K562 (cell line): ENCODE measurements at regions not wholly inside any gene's neighbourhood (a gene's known extent, or its start where the extent isn't known, plus 50 kb on each side); places are given as distances from the start of the nearest gene placed in this dataset.

Experiments
- ATAC-seq: fragments of 200-7000 bp; cut with Tn5 transposase; 3 replicates; pipeline ENCODE4 v1.9.1; 2020; ENCODE audit warnings: moderate library complexity
- BruUV-seq: library from RNA; stranded (reverse); fragments of 400-500 nt; replicated peaks from 2 replicates; lab custom pipeline; 2021; lab: Mats Ljungman, UMichigan
- CTCF ChIA-PET: fragments of 300-600 bp; formaldehyde crosslinking; extraction: SDS; loops from one replicate; lab custom pipeline; 2021; ENCODE audit warnings: low intra/inter-chr PET ratio; lab: Yijun Ruan, JAX
- POLR2A ChIA-PET: fragments of 300-600, 350-650 bp; sonication (Branson Sonifier 250); formaldehyde crosslinking; extraction: SDS; loops from one replicate; lab custom pipeline; 2021; ENCODE audit warnings: antibody characterized with exemption, inconsistent platforms; lab: Yijun Ruan, JAX
- DNase-seq, 4 experiments: peaks; one replicate each; pipeline versions ENCODE4 v3.0.0 to v3.0.0-alpha.2; 2011 to 2018; ENCODE audit warnings: low spot score in 3 of 4, mixed read lengths in 3 of 4; ENCODE audit errors: extremely low read depth in 1 of 4
- FAIRE-seq: peaks from 2 replicates; lab custom pipeline; 2011; peaks lifted over from hg19 to GRCh38; lab: Jason Lieb, UNC
- H2AFZ ChIP-seq: 2 replicates; pipeline ENCODE4 v1.6.0; 2011; ENCODE audit warnings: low read depth, low read length, control low read depth, inconsistent platforms
- H3K27ac ChIP-seq: fragments of 200-600 bp; 3 replicates; pipeline ENCODE4 v1.8.0; 2011; ENCODE audit warnings: low read depth, mild to moderate bottlenecking, control low read depth, inconsistent platforms, low read length, moderate library complexity, mixed read lengths; ENCODE audit errors: extremely low read depth
- H3K27me3 ChIP-seq, 2 experiments: fragments of 300-600 bp in 1 of 2; 2 replicates in 1 of 2; 3 replicates in 1 of 2; pipeline versions ENCODE4 v1.6.0 to v1.8.0; 2011; ENCODE audit warnings: inconsistent platforms in 2 of 2, low read length in 2 of 2, mild to moderate bottlenecking in 1 of 2, mixed read lengths in 1 of 2, moderate library complexity in 1 of 2; ENCODE audit not compliant: control insufficient read depth in 2 of 2, insufficient read depth in 2 of 2
- H3K36me3 ChIP-seq: fragments of 300-600 bp; 3 replicates; pipeline ENCODE4 v1.8.0; 2011; ENCODE audit warnings: mild to moderate bottlenecking, low read length, inconsistent platforms; ENCODE audit not compliant: control insufficient read depth, insufficient read depth
- H3K4me1 ChIP-seq, 2 experiments: fragments of 200-600 bp in 1 of 2; replicated peaks in 1 of 2; 2 replicates in 1 of 2; 3 replicates in 1 of 2; pipeline versions ENCODE4 v1.5.1 to v1.8.0; 2011; ENCODE audit warnings: inconsistent platforms in 2 of 2, low read length in 2 of 2, mild to moderate bottlenecking in 1 of 2, mixed read lengths in 1 of 2, moderate library complexity in 1 of 2; ENCODE audit not compliant: control insufficient read depth in 2 of 2, insufficient read depth in 2 of 2
- H3K4me2 ChIP-seq: 2 replicates; pipeline ENCODE4 v1.6.1; 2011; ENCODE audit warnings: low read length, control low read depth, inconsistent platforms, mixed read lengths; ENCODE audit not compliant: insufficient read depth
- H3K4me3 ChIP-seq: fragments of 200-600 bp; sonication (generic), shearing (Covaris generic); 2 replicates; pipeline ENCODE4 v1.5.1; 2016; ENCODE audit warnings: control low read depth, inconsistent platforms
- H3K79me2 ChIP-seq: fragments of 200-600 bp; 3 replicates; pipeline ENCODE4 v1.8.0; 2011; ENCODE audit warnings: low read length, inconsistent platforms; ENCODE audit not compliant: control insufficient read depth, insufficient read depth
- H3K9ac ChIP-seq, 2 experiments: 2 replicates each; pipeline versions ENCODE4 v1.6.0 to v1.6.1; 2011; ENCODE audit warnings: low read depth in 2 of 2, low read length in 2 of 2, control low read depth in 1 of 2, inconsistent platforms in 1 of 2, mild to moderate bottlenecking in 1 of 2, mixed read lengths in 1 of 2; ENCODE audit not compliant: insufficient read depth in 1 of 2
- H3K9me1 ChIP-seq: one replicate; pipeline ENCODE4 v1.6.0; 2011; ENCODE audit warnings: inconsistent platforms, mild to moderate bottlenecking, low read length, moderate library complexity; ENCODE audit not compliant: control insufficient read depth, insufficient read depth
- H3K9me3 ChIP-seq: replicated peaks from 2 replicates; pipeline ENCODE4 v1.5.1; 2011; ENCODE audit warnings: low read depth, low read length, inconsistent platforms; ENCODE audit not compliant: control insufficient read depth, insufficient read depth
- H4K20me1 ChIP-seq: replicated peaks from 2 replicates; pipeline ENCODE4 v1.6.1; 2011; ENCODE audit warnings: low read length, inconsistent platforms, mixed read lengths; ENCODE audit not compliant: control insufficient read depth, insufficient read depth
- ELF2 ChIP-seq: fragments of 250-450 bp; sonication (Bioruptor Pico); IDR thresholded peaks from 2 replicates; pipeline ENCODE4 v1.5.0; 2021; ENCODE audit warnings: mild to moderate bottlenecking
- ESRRB ChIP-seq: fragments of 250-450 bp; sonication (Bioruptor Pico); IDR thresholded peaks from 2 replicates; pipeline ENCODE4 v1.5.0; 2020; ENCODE audit warnings: mild to moderate bottlenecking, moderate library complexity, borderline replicate concordance
- RFX1 ChIP-seq: fragments of 450-650 bp; IDR thresholded peaks from 2 replicates; pipeline ENCODE4 v1.6.1; 2016; ENCODE audit warnings: mild to moderate bottlenecking, moderate library complexity
- SMAD3 ChIP-seq: fragments of 450-650 bp; formaldehyde crosslinking; conservative IDR thresholded peaks from 2 replicates; pipeline ENCODE4 v1.4.0; 2020; ENCODE audit warnings: mild to moderate bottlenecking
- ZKSCAN1 ChIP-seq: fragments of 150-350 bp; IDR thresholded peaks from 2 replicates; pipeline ENCODE4 v1.6.1; 2016; ENCODE audit warnings: low read depth, low read length
- ZNF146 ChIP-seq: IDR thresholded peaks from one replicate; pipeline ENCODE4 v1.6.1; 2018; ENCODE audit warnings: missing compliant biosample characterization; ENCODE audit not compliant: unreplicated experiment
- WGBS: fragments of 100-300 bp; shearing (Covaris generic); methylation state at CpG from one replicate; pipeline ENCODE4 v1.1.6; 2016; ENCODE audit warnings: low coverage, mixed read lengths; ENCODE audit not compliant: insufficient coverage; ENCODE audit errors: missing lambda C conversion rate; 5-methylcytosine and 5-hydroxymethylcytosine counted together
- in situ Hi-C: fragments of 300-500 bp; cut with MboI; formaldehyde crosslinking; loops from 4 replicates; pipeline ENCODE4 v1.15.0; 2018; ENCODE audit warnings: inconsistent platforms, mixed read lengths
- intact Hi-C: fragments of 100-400 bp; cut with micrococcal nuclease; formaldehyde crosslinking; loops from 2 replicates; pipeline ENCODE4 v1.14.2; 2022
- TF ChIP-seq, protein P1 (sequence below), 2 experiments: fragments of 200-800 bp in 1 of 2; sonication (Bioruptor generic) in 1 of 2; sonication (generic) in 1 of 2; formaldehyde crosslinking in 1 of 2; IDR thresholded peaks in 1 of 2; conservative IDR thresholded peaks in 1 of 2; 2 replicates each; pipeline versions ENCODE4 v1.5.0 to v1.6.1; 2016 to 2020; ENCODE audit warnings: missing compliant biosample characterization in 1 of 2, missing genetic modification characterization in 1 of 2, missing genetic modification reagents in 1 of 2
- TF ChIP-seq, protein P2 (sequence below): fragments of 250-450 bp; sonication (Bioruptor Pico); IDR thresholded peaks from 2 replicates; pipeline ENCODE4 v1.8.0; 2021; ENCODE audit warnings: mild to moderate bottlenecking, moderate library complexity

DNA sequence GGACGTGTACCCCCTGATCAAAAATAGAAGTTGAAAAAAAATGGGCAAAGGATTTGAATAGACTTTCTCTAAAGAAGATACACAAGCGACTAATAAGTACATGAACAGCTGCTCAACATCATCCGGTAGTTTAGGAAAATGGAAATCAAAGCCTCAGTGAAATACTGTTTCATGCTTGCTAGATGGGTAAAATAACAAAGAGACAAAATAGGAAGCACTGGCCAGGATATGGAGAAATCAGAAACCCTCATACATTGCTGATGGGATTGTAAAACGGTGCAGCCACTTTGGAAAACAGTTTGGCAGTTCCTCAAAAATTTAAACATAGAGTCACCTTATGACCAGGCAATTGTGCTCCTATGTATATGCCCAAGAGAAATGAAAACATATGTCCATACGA lies 65.0 kb upstream of the SUB1 start:
- Histone ChIP-seq H3K9ac (no peak overlapping the region), H3K36me3 (no peaks in the 10 kb centered on the region), H3K79me2 (no peaks in the 10 kb centered on the region), H4K20me1 (no peaks in the 10 kb centered on the region), H2AFZ (no peak overlapping the region), H3K9me3 (no peaks in the 10 kb centered on the region), H3K4me1 (peaks cover 0 to 4% of the 10 kb centered on the region in 2 experiments; a peak in 1 of 5 replicates), H3K9me1 (no peaks in the 10 kb centered on the region), H3K27me3 (peaks cover 24 to 29% of the 10 kb centered on the region in 2 experiments), H3K27ac (no peak overlapping the region), H3K4me2 (no peak overlapping the region), H3K4me3 (no peak overlapping the region)
- in situ Hi-C loops (no loop called here), intact Hi-C loops (no loop called here)
- FAIRE-seq (no peak), DNase-seq (no peak), ATAC-seq (no peak)
- CTCF ChIA-PET: no interaction called here
- BruUV-seq: no TSS peak
- POLR2A ChIA-PET: no interaction called here
- TF ChIP-seq, protein P1, sequence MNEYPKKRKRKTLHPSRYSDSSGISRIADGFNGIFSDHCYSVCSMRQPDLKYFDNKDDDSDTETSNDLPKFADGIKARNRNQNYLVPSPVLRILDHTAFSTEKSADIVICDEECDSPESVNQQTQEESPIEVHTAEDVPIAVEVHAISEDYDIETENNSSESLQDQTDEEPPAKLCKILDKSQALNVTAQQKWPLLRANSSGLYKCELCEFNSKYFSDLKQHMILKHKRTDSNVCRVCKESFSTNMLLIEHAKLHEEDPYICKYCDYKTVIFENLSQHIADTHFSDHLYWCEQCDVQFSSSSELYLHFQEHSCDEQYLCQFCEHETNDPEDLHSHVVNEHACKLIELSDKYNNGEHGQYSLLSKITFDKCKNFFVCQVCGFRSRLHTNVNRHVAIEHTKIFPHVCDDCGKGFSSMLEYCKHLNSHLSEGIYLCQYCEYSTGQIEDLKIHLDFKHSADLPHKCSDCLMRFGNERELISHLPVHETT (CRISPR knock-in tag; conservative IDR thresholded peaks at IDR 0.05 in 1 of 2, IDR thresholded peaks at IDR 0.05 in 1 of 2): no peak
- TF ChIP-seq ESRRB (CRISPR knock-in tag): no peak
- WGBS: 0% methylated on average over 5 of the region's 5 CpGs

DNA sequence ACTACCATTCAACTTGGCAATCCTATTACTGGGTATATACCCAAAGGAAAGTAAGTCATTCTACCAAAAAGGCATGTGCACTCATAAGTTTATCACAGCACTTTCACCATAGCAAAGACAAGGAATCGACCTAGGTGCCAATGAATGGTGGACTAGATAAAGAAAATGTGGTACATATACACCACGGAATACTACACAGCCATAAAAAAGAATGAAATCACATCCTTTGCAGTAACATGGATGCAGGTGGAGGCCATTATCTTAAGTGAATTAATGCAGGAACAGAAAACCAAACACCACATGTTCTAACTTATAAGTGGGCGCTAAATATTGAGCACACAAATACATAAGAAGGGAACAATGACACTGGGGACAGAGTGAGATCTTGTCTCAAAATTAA lies 65.8 kb upstream of the SUB1 start:
- no peak overlapping the region for H3K9ac ChIP-seq
- no peaks in the 10 kb centered on the region for H4K20me1 ChIP-seq
- no peaks in the 10 kb centered on the region for H3K36me3 ChIP-seq
- ATAC-seq (no peak), DNase-seq (no peak), FAIRE-seq (no peak)
- no peak overlapping the region for H3K4me3 ChIP-seq
- CTCF ChIA-PET: no interaction called here
- no peak overlapping the region for H3K27ac ChIP-seq
- H3K27me3 ChIP-seq: peaks cover 21 to 24% of the 10 kb centered on the region in 2 experiments
- 1% methylated on average over 3 of the region's 3 CpGs for WGBS
- POLR2A ChIA-PET: no interaction called here
- H3K4me2 ChIP-seq: no peak overlapping the region
- H2AFZ ChIP-seq: no peak overlapping the region
- H3K79me2 ChIP-seq: no peaks in the 10 kb centered on the region
- in situ Hi-C loops: no loop called here
- no peak for TF ChIP-seq SMAD3
- peak; percentile 61 for TF ChIP-seq ZNF146 (CRISPR knock-in tag)
- TF ChIP-seq ELF2 (CRISPR knock-in tag): no peak
- no peak for TF ChIP-seq RFX1
- TF ChIP-seq, protein P2, sequence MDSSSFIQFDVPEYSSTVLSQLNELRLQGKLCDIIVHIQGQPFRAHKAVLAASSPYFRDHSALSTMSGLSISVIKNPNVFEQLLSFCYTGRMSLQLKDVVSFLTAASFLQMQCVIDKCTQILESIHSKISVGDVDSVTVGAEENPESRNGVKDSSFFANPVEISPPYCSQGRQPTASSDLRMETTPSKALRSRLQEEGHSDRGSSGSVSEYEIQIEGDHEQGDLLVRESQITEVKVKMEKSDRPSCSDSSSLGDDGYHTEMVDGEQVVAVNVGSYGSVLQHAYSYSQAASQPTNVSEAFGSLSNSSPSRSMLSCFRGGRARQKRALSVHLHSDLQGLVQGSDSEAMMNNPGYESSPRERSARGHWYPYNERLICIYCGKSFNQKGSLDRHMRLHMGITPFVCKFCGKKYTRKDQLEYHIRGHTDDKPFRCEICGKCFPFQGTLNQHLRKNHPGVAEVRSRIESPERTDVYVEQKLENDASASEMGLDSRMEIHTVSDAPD: no peak
- no peak for TF ChIP-seq ZKSCAN1
- TF ChIP-seq, all 486 proteins: peak for 1
- BruUV-seq: no TSS peak
- Histone ChIP-seq H3K9me3 (no peaks in the 10 kb centered on the region), H3K4me1 (peaks cover 0 to 4% of the 10 kb centered on the region in 2 experiments; a peak in 1 of 5 replicates), H3K9me1 (no peaks in the 10 kb centered on the region)
- intact Hi-C loops: no loop called here
